ENCODE measurements at regions not wholly inside any gene's neighbourhood (a gene's known extent, or its start where the extent isn't known, plus 50 kb on each side); places are given as distances from the start of the nearest gene placed in this dataset.

GRCh38 chr3:70507486-70507885 is 195.0 kb upstream of the MDFIC2 start:
- Histone ChIP-seq H3K4me3 (ENCODE audit: low read depth in 1 of 5, low read length in 5 of 5) (no peak overlapping the region), H3K27me3 (ENCODE audit: control insufficient read depth in 5 of 5, insufficient read depth in 4 of 5, low read length in 5 of 5) (no peaks in the 10 kb centered on the region), H3K9me3 (ENCODE audit: control insufficient read depth in 5 of 5, low read length in 5 of 5) (no peaks in the 10 kb centered on the region), H3K27ac (ENCODE audit: low read depth, low read length) (no peak overlapping the region), H3K36me3 (ENCODE audit: control insufficient read depth in 5 of 5, insufficient read depth in 5 of 5, low read length in 5 of 5) (no peaks in the 10 kb centered on the region), H3K4me1 (ENCODE audit: control insufficient read depth in 5 of 5, insufficient read depth in 5 of 5, low read length in 5 of 5) (no peaks in the 10 kb centered on the region), H3K9ac (ENCODE audit: low read length in 5 of 5) (no peak overlapping the region)

GRCh38 chr3:70506775-70507174 is 194.3 kb upstream of the MDFIC2 start:
- no peak overlapping the region for H3K27ac ChIP-seq (ENCODE audit: low read depth, low read length)

GRCh38 chr3:70501561-70501960 is 189.1 kb upstream of the MDFIC2 start:
- no peaks in the 10 kb centered on the region for H3K36me3 ChIP-seq (ENCODE audit: control insufficient read depth in 5 of 5, insufficient read depth in 5 of 5, low read length in 5 of 5)

More at GRCh38 chr3:70506775-70507174, 194.3 kb upstream of the MDFIC2 start:
- H3K4me3 ChIP-seq (ENCODE audit: low read depth in 1 of 5, low read length in 5 of 5): no peak overlapping the region
- no peaks in the 10 kb centered on the region for H3K9me3 ChIP-seq (ENCODE audit: control insufficient read depth in 5 of 5, low read length in 5 of 5)
- no peaks in the 10 kb centered on the region for H3K4me1 ChIP-seq (ENCODE audit: control insufficient read depth in 5 of 5, insufficient read depth in 5 of 5, low read length in 5 of 5)
- no peak overlapping the region for H3K9ac ChIP-seq (ENCODE audit: low read length in 5 of 5)
- no peaks in the 10 kb centered on the region for H3K27me3 ChIP-seq (ENCODE audit: control insufficient read depth in 5 of 5, insufficient read depth in 4 of 5, low read length in 5 of 5)
- no peaks in the 10 kb centered on the region for H3K36me3 ChIP-seq (ENCODE audit: control insufficient read depth in 5 of 5, insufficient read depth in 5 of 5, low read length in 5 of 5)

GRCh38 chr3:70488816-70489215 is 176.4 kb upstream of the MDFIC2 start:
- Histone ChIP-seq H3K9me3 (ENCODE audit: control insufficient read depth in 5 of 5, low read length in 5 of 5) (no peaks in the 10 kb centered on the region), H3K36me3 (ENCODE audit: control insufficient read depth in 5 of 5, insufficient read depth in 5 of 5, low read length in 5 of 5) (no peaks in the 10 kb centered on the region), H3K9ac (ENCODE audit: low read length in 5 of 5) (no peak overlapping the region), H3K4me3 (ENCODE audit: low read depth in 1 of 5, low read length in 5 of 5) (no peak overlapping the region), H3K27ac (ENCODE audit: low read depth, low read length) (no peak overlapping the region), H3K27me3 (ENCODE audit: control insufficient read depth in 5 of 5, insufficient read depth in 4 of 5, low read length in 5 of 5) (no peaks in the 10 kb centered on the region), H3K4me1 (ENCODE audit: control insufficient read depth in 5 of 5, insufficient read depth in 5 of 5, low read length in 5 of 5) (no peaks in the 10 kb centered on the region)

More at GRCh38 chr3:70501561-70501960, 189.1 kb upstream of the MDFIC2 start:
- Histone ChIP-seq H3K27ac (ENCODE audit: low read depth, low read length) (no peak overlapping the region), H3K4me1 (ENCODE audit: control insufficient read depth in 5 of 5, insufficient read depth in 5 of 5, low read length in 5 of 5) (no peaks in the 10 kb centered on the region), H3K9ac (ENCODE audit: low read length in 5 of 5) (no peak overlapping the region), H3K9me3 (ENCODE audit: control insufficient read depth in 5 of 5, low read length in 5 of 5) (peaks cover 0 to 5% (median 0%) of the 10 kb centered on the region in 5 donors), H3K27me3 (ENCODE audit: control insufficient read depth in 5 of 5, insufficient read depth in 4 of 5, low read length in 5 of 5) (peaks cover 0 to 3% (median 0%) of the 10 kb centered on the region in 5 donors), H3K4me3 (ENCODE audit: low read depth in 1 of 5, low read length in 5 of 5) (no peak overlapping the region)

- Histone ChIP-seq H3K9ac (ENCODE audit: low read length in 5 of 5) (no peak overlapping the region), H3K36me3 (ENCODE audit: control insufficient read depth in 5 of 5, insufficient read depth in 5 of 5, low read length in 5 of 5) (no peaks in the 10 kb centered on the region), H3K4me3 (ENCODE audit: low read depth in 1 of 5, low read length in 5 of 5) (no peak overlapping the region), H3K27ac (ENCODE audit: low read depth, low read length) (no peak overlapping the region), H3K27me3 (ENCODE audit: control insufficient read depth in 5 of 5, insufficient read depth in 4 of 5, low read length in 5 of 5) (no peaks in the 10 kb centered on the region), H3K4me1 (ENCODE audit: control insufficient read depth in 5 of 5, insufficient read depth in 5 of 5, low read length in 5 of 5) (no peaks in the 10 kb centered on the region), H3K9me3 (ENCODE audit: control insufficient read depth in 5 of 5, low read length in 5 of 5) (no peaks in the 10 kb centered on the region)
Measured at GRCh38 chr3:70488131-70488530, 175.7 kb upstream of the MDFIC2 start.

- H3K9ac ChIP-seq (ENCODE audit: low read length in 5 of 5): no peak overlapping the region
- H3K36me3 ChIP-seq (ENCODE audit: control insufficient read depth in 5 of 5, insufficient read depth in 5 of 5, low read length in 5 of 5): no peaks in the 10 kb centered on the region
- H3K4me3 ChIP-seq (ENCODE audit: low read depth in 1 of 5, low read length in 5 of 5): no peak overlapping the region
- no peaks in the 10 kb centered on the region for H3K4me1 ChIP-seq (ENCODE audit: control insufficient read depth in 5 of 5, insufficient read depth in 5 of 5, low read length in 5 of 5)
- H3K9me3 ChIP-seq (ENCODE audit: control insufficient read depth in 5 of 5, low read length in 5 of 5): no peaks in the 10 kb centered on the region
- H3K27ac ChIP-seq (ENCODE audit: low read depth, low read length): no peak overlapping the region
- H3K27me3 ChIP-seq (ENCODE audit: control insufficient read depth in 5 of 5, insufficient read depth in 4 of 5, low read length in 5 of 5): no peaks in the 10 kb centered on the region
Measured at GRCh38 chr3:70486414-70487017, 174.1 kb upstream of the MDFIC2 start.

- peaks cover 0 to 4% (median 2%) of the 10 kb centered on the region in 5 donors for H3K9me3 ChIP-seq (ENCODE audit: control insufficient read depth in 5 of 5, low read length in 5 of 5)
- H3K27ac ChIP-seq (ENCODE audit: low read depth, low read length): no peak overlapping the region
- no peaks in the 10 kb centered on the region for H3K36me3 ChIP-seq (ENCODE audit: control insufficient read depth in 5 of 5, insufficient read depth in 5 of 5, low read length in 5 of 5)
- H3K9ac ChIP-seq (ENCODE audit: low read length in 5 of 5): no peak overlapping the region
- no peak overlapping the region for H3K4me3 ChIP-seq (ENCODE audit: low read depth in 1 of 5, low read length in 5 of 5)
- peaks cover 0 to 1% (median 0%) of the 10 kb centered on the region in 5 donors for H3K27me3 ChIP-seq (ENCODE audit: control insufficient read depth in 5 of 5, insufficient read depth in 4 of 5, low read length in 5 of 5)
- H3K4me1 ChIP-seq (ENCODE audit: control insufficient read depth in 5 of 5, insufficient read depth in 5 of 5, low read length in 5 of 5): no peaks in the 10 kb centered on the region
Measured at GRCh38 chr3:70476174-70476573, 163.7 kb upstream of the MDFIC2 start.

GRCh38 chr3:70471464-70472342 is 159.3 kb upstream of the MDFIC2 start:
- Histone ChIP-seq H3K4me3 (ENCODE audit: low read depth in 1 of 5, low read length in 5 of 5) (no peak overlapping the region), H3K27ac (ENCODE audit: low read depth, low read length) (no peak overlapping the region), H3K27me3 (ENCODE audit: control insufficient read depth in 5 of 5, insufficient read depth in 4 of 5, low read length in 5 of 5) (peaks cover 0 to 2% (median 0%) of the 10 kb centered on the region in 5 donors), H3K9me3 (ENCODE audit: control insufficient read depth in 5 of 5, low read length in 5 of 5) (peaks cover 0 to 4% (median 2%) of the 10 kb centered on the region in 5 donors), H3K4me1 (ENCODE audit: control insufficient read depth in 5 of 5, insufficient read depth in 5 of 5, low read length in 5 of 5) (no peaks in the 10 kb centered on the region), H3K9ac (ENCODE audit: low read length in 5 of 5) (no peak overlapping the region), H3K36me3 (ENCODE audit: control insufficient read depth in 5 of 5, insufficient read depth in 5 of 5, low read length in 5 of 5) (no peaks in the 10 kb centered on the region)

GRCh38 chr3:70466096-70466495 is 153.7 kb upstream of the MDFIC2 start:
- Histone ChIP-seq H3K9me3 (ENCODE audit: control insufficient read depth in 5 of 5, low read length in 5 of 5) (peaks cover 0 to 3% (median 0%) of the 10 kb centered on the region in 5 donors), H3K36me3 (ENCODE audit: control insufficient read depth in 5 of 5, insufficient read depth in 5 of 5, low read length in 5 of 5) (no peaks in the 10 kb centered on the region), H3K27me3 (ENCODE audit: control insufficient read depth in 5 of 5, insufficient read depth in 4 of 5, low read length in 5 of 5) (peaks cover 0 to 2% (median 0%) of the 10 kb centered on the region in 5 donors), H3K27ac (ENCODE audit: low read depth, low read length) (no peak overlapping the region), H3K4me1 (ENCODE audit: control insufficient read depth in 5 of 5, insufficient read depth in 5 of 5, low read length in 5 of 5) (no peaks in the 10 kb centered on the region), H3K4me3 (ENCODE audit: low read depth in 1 of 5, low read length in 5 of 5) (no peak overlapping the region), H3K9ac (ENCODE audit: low read length in 5 of 5) (no peak overlapping the region)

GRCh38 chr3:70464876-70465275 is 152.4 kb upstream of the MDFIC2 start:
- Histone ChIP-seq H3K9me3 (ENCODE audit: control insufficient read depth in 5 of 5, low read length in 5 of 5) (peaks cover 0 to 3% (median 0%) of the 10 kb centered on the region in 5 donors), H3K9ac (ENCODE audit: low read length in 5 of 5) (no peak overlapping the region), H3K36me3 (ENCODE audit: control insufficient read depth in 5 of 5, insufficient read depth in 5 of 5, low read length in 5 of 5) (no peaks in the 10 kb centered on the region), H3K4me3 (ENCODE audit: low read depth in 1 of 5, low read length in 5 of 5) (no peak overlapping the region), H3K27me3 (ENCODE audit: control insufficient read depth in 5 of 5, insufficient read depth in 4 of 5, low read length in 5 of 5) (peaks cover 0 to 2% (median 0%) of the 10 kb centered on the region in 5 donors), H3K27ac (ENCODE audit: low read depth, low read length) (no peak overlapping the region), H3K4me1 (ENCODE audit: control insufficient read depth in 5 of 5, insufficient read depth in 5 of 5, low read length in 5 of 5) (no peaks in the 10 kb centered on the region)
